IPS DF 6.9 (cell line): ENCODE measurements at regions not wholly inside any gene's neighbourhood (a gene's known extent, or its start where the extent isn't known, plus 50 kb on each side); places are given as distances from the start of the nearest gene placed in this dataset.

ENCODE experiments used
- DNase-seq: peaks from one replicate; pipeline ENCODE4 v3.0.0-alpha.2; 2013; ENCODE audit warnings: low read depth, low spot score
- H3K27ac ChIP-seq: one replicate; pipeline ENCODE4 v1.5.1; 2013; ENCODE audit warnings: low read length, control low read depth
- H3K27me3 ChIP-seq: 2 replicates; pipeline ENCODE4 v1.6.1; 2013; ENCODE audit warnings: mild to moderate bottlenecking, low read length; ENCODE audit not compliant: control insufficient read depth, insufficient read depth
- H3K36me3 ChIP-seq: 2 replicates; pipeline ENCODE4 v1.6.1; 2013; ENCODE audit warnings: low read length; ENCODE audit not compliant: control insufficient read depth, insufficient read depth
- H3K4me1 ChIP-seq: 2 replicates; pipeline ENCODE4 v1.6.1; 2013; ENCODE audit warnings: low read length; ENCODE audit not compliant: control insufficient read depth, insufficient read depth
- H3K4me3 ChIP-seq: 2 replicates; pipeline ENCODE4 v1.5.1; 2013; ENCODE audit warnings: mild to moderate bottlenecking, low read length
- H3K9me3 ChIP-seq: 2 replicates; pipeline ENCODE4 v1.6.1; 2013; ENCODE audit warnings: low read length, inconsistent platforms; ENCODE audit not compliant: control insufficient read depth, insufficient read depth
- WGBS: extraction: QIAGEN DNeasy Blood & Tissue Kit; methylation state at CpG from one replicate; pipeline ENCODE4 v1.1.7; 2013; ENCODE audit warnings: mixed read lengths, missing lambda C conversion rate; ENCODE audit not compliant: insufficient read length, insufficient coverage; 5-methylcytosine and 5-hydroxymethylcytosine counted together

DNA sequence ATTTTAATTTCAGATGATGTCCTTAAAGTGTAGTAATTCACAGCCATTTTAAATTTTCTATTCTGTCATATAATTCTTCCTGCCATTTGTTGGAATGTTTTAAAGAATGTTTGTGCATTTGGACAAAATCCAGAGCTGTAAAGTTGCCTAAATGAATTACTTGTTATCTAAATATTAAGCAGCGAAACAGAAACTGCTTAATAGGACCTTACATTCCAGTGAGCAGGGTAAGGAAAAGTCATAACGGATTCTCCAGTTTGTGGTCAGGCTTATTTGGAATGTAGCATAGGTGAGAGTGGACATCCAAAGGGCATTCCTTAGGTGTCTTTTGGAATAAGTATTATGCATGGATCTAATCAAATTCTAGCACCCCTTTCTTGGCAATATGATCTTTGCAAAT, 410.4 kb upstream of the PTPRD start:
- no peaks in the 10 kb centered on the region; the same call in 1 of the 2 replicates for H3K4me1 ChIP-seq
- H3K9me3 ChIP-seq: no peaks in the 10 kb centered on the region
- no peaks in the 10 kb centered on the region for H3K36me3 ChIP-seq
- no CpG with 5 or more reads among the region's 2 CpGs for WGBS
- H3K27me3 ChIP-seq: no peaks in the 10 kb centered on the region
- H3K4me3 ChIP-seq: no peak overlapping the region
- DNase-seq: no peak
- H3K27ac ChIP-seq: no peak overlapping the region

DNA sequence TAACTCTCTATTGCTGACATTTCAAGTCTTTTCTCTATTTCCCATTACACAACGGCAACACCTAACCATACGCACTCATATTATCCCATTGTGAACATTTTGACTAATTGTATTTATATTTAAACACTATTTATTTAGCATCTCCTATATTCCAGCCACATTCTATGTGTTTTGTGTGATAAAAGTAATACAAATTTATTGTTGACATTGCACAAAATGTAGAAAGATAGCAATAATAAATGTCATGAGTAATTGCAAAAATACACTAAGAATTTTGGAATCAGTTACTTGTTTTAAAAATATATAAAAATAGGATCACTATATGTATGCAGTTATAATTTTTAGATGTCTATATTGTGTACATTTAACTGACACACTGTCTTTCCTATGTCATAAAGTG, 413.0 kb upstream of the PTPRD start:
- DNase-seq: no peak
- Histone ChIP-seq H3K27me3 (no peaks in the 10 kb centered on the region), H3K9me3 (no peaks in the 10 kb centered on the region), H3K27ac (no peak overlapping the region), H3K36me3 (no peaks in the 10 kb centered on the region), H3K4me3 (no peak overlapping the region), H3K4me1 (no peaks in the 10 kb centered on the region; the same call in 1 of the 2 replicates)
- no CpG with 5 or more reads among the region's 2 CpGs for WGBS

- Histone ChIP-seq H3K4me1 (no peaks in the 10 kb centered on the region), H3K36me3 (no peaks in the 10 kb centered on the region), H3K27ac (no peak overlapping the region), H3K4me3 (no peak overlapping the region), H3K27me3 (no peaks in the 10 kb centered on the region), H3K9me3 (no peaks in the 10 kb centered on the region)
- no CpG with 5 or more reads among the region's 7 CpGs for WGBS
- DNase-seq: no peak
Observed at GRCh38 chr9:11038366-11038765, 425.6 kb upstream of the PTPRD start.

DNA sequence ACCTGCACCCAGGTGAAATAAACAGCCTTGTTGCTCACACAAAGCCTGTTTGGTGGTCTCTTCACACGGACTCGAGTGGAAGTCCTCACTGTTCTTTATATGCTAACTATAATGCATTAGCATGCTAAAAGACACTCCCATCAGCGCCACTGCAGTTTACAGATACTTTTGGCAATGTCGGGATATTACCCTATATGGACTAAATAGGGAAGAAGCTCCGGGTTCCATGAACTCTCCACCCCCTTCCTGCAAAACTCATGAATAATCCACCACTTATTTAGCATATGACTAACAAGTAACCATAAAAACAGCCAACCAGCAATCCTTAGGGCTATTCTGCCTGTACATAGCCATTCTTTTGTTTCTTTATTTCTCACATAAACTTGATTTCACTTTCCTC, 426.2 kb upstream of the PTPRD start:
- Histone ChIP-seq H3K4me3 (no peak overlapping the region), H3K4me1 (no peaks in the 10 kb centered on the region), H3K9me3 (no peaks in the 10 kb centered on the region), H3K36me3 (no peaks in the 10 kb centered on the region), H3K27ac (no peak overlapping the region), H3K27me3 (no peaks in the 10 kb centered on the region)
- no peak for DNase-seq
- WGBS: no CpG with 5 or more reads among the region's 5 CpGs

DNA sequence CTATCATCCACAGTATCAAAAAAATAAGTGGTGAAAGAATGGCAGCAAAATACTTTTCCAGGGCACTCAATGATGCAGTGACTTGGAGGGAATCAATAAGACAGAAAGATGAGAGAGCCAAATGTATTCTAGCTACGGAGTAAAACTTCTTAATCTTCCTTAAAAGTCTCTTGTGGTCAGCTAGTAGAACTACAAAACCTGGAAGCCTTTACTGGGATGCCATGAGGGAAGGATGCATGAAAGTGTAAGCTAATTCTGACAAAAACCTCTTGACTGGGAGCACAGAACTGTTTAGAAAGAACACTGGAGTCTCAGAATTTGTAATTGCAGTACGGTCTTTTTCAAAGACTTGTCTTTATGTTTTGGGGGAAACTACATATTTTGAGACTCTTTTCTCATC, 432.8 kb upstream of the PTPRD start:
- Histone ChIP-seq H3K4me1 (no peaks in the 10 kb centered on the region), H3K36me3 (no peaks in the 10 kb centered on the region), H3K27me3 (no peaks in the 10 kb centered on the region), H3K4me3 (no peak overlapping the region), H3K27ac (no peak overlapping the region), H3K9me3 (no peaks in the 10 kb centered on the region)
- no CpG with 5 or more reads among the region's 2 CpGs for WGBS
- no peak for DNase-seq

GRCh38 chr9:11063263-11063662, 450.5 kb upstream of the PTPRD start:
- no peak for DNase-seq
- H3K9me3 ChIP-seq: no peaks in the 10 kb centered on the region
- H3K27me3 ChIP-seq: no peaks in the 10 kb centered on the region
- H3K4me1 ChIP-seq: peaks cover 2% of the 10 kb centered on the region; the same call in 1 of the 2 replicates
- H3K36me3 ChIP-seq: no peaks in the 10 kb centered on the region
- H3K27ac ChIP-seq: no peak overlapping the region
- H3K4me3 ChIP-seq: no peak overlapping the region

DNA sequence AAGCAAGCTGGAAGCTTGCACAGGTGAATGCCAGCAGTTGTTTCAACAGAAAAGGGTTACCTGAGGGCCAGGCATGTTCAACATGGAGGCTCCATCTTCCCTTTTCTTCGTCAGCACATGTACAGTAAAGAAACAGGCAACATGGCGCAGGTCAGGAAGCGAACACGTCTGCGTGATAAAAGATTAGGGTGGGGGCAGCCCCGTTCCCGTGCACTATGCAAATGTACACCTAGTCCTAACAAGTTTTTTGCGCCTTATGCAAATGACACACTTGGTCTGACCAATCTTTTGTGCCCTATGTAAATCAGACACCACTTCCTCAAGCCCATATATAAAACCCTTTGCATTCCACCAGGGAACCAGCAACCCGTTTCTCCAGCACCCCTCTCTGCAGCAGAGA, 452.1 kb upstream of the PTPRD start:
- Histone ChIP-seq H3K27ac (no peak overlapping the region), H3K4me3 (no peak overlapping the region), H3K9me3 (no peaks in the 10 kb centered on the region), H3K27me3 (no peaks in the 10 kb centered on the region), H3K36me3 (no peaks in the 10 kb centered on the region), H3K4me1 (peaks cover 2% of the 10 kb centered on the region; the same call in 1 of the 2 replicates)
- no peak for DNase-seq
- no CpG with 5 or more reads among the region's 9 CpGs for WGBS

- Histone ChIP-seq H3K27ac (no peak overlapping the region), H3K9me3 (no peaks in the 10 kb centered on the region), H3K27me3 (no peaks in the 10 kb centered on the region), H3K4me3 (no peak overlapping the region), H3K4me1 (no peaks in the 10 kb centered on the region), H3K36me3 (no peaks in the 10 kb centered on the region)
- WGBS: no CpG with 5 or more reads among the region's 1 CpG
- no peak for DNase-seq
Observed at GRCh38 chr9:11072176-11072575, 459.4 kb upstream of the PTPRD start.

DNA sequence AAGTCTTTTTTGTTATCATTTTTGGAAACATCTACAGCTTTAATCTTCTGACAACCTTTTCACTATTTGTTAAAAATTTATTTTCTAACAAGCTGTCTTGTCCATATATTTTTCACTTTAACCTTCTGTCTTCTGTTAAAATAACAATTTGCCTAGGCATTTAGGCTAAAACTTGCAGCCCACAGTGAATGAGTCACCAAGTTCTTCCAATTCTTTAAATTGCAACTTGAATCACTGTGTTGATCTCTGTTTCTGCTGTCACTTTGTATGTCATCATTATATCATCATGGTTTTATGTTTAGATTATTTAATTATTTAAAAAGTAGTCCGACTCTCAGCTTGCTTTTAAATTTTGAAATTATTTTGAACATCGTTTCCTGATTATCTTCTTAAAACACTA, 473.8 kb upstream of the PTPRD start:
- H3K36me3 ChIP-seq: no peaks in the 10 kb centered on the region
- H3K9me3 ChIP-seq: no peaks in the 10 kb centered on the region
- no peak overlapping the region for H3K27ac ChIP-seq
- no peak for DNase-seq
- H3K27me3 ChIP-seq: no peaks in the 10 kb centered on the region
- H3K4me3 ChIP-seq: no peak overlapping the region
- no CpG with 5 or more reads among the region's 2 CpGs for WGBS
- H3K4me1 ChIP-seq: no peaks in the 10 kb centered on the region

GRCh38 chr9:11088821-11089374, 476.1 kb upstream of the PTPRD start:
- no peak for DNase-seq
- no peak overlapping the region for H3K4me3 ChIP-seq
- no peaks in the 10 kb centered on the region for H3K27me3 ChIP-seq
- no peaks in the 10 kb centered on the region for H3K36me3 ChIP-seq
- no peaks in the 10 kb centered on the region for H3K9me3 ChIP-seq
- H3K27ac ChIP-seq: no peak overlapping the region
- H3K4me1 ChIP-seq: no peaks in the 10 kb centered on the region
- WGBS: no CpG with 5 or more reads among the region's 1 CpG

GRCh38 chr9:11092974-11093373, 480.2 kb upstream of the PTPRD start:
- DNase-seq: no peak
- no peaks in the 10 kb centered on the region for H3K4me1 ChIP-seq
- no CpG with 5 or more reads among the region's 1 CpG for WGBS
- H3K27ac ChIP-seq: no peak overlapping the region
- H3K27me3 ChIP-seq: no peaks in the 10 kb centered on the region
- H3K36me3 ChIP-seq: no peaks in the 10 kb centered on the region
- no peak overlapping the region for H3K4me3 ChIP-seq
- no peaks in the 10 kb centered on the region for H3K9me3 ChIP-seq
